K562 (cell line): ENCODE measurements at regions not wholly inside any gene's neighbourhood (a gene's known extent, or its start where the extent isn't known, plus 50 kb on each side); places are given as distances from the start of the nearest gene placed in this dataset.

ENCODE experiments used
- ATAC-seq: fragments of 200-7000 bp; cut with Tn5 transposase; 3 replicates; pipeline ENCODE4 v1.9.1; 2020; ENCODE audit warnings: moderate library complexity
- BruUV-seq: library from RNA; stranded (reverse); fragments of 400-500 nt; replicated peaks from 2 replicates; lab custom pipeline; 2021; lab: Mats Ljungman, UMichigan
- CTCF ChIA-PET: fragments of 300-600 bp; formaldehyde crosslinking; extraction: SDS; loops from one replicate; lab custom pipeline; 2021; ENCODE audit warnings: low intra/inter-chr PET ratio; lab: Yijun Ruan, JAX
- POLR2A ChIA-PET: fragments of 300-600, 350-650 bp; sonication (Branson Sonifier 250); formaldehyde crosslinking; extraction: SDS; loops from one replicate; lab custom pipeline; 2021; ENCODE audit warnings: antibody characterized with exemption, inconsistent platforms; lab: Yijun Ruan, JAX
- DNase-seq, 4 experiments: peaks; one replicate each; pipeline versions ENCODE4 v3.0.0 to v3.0.0-alpha.2; 2011 to 2018; ENCODE audit warnings: low spot score in 3 of 4, mixed read lengths in 3 of 4; ENCODE audit errors: extremely low read depth in 1 of 4
- FAIRE-seq: peaks from 2 replicates; lab custom pipeline; 2011; peaks lifted over from hg19 to GRCh38; lab: Jason Lieb, UNC
- H2AFZ ChIP-seq: 2 replicates; pipeline ENCODE4 v1.6.0; 2011; ENCODE audit warnings: low read depth, low read length, control low read depth, inconsistent platforms
- H3K27ac ChIP-seq: fragments of 200-600 bp; 3 replicates; pipeline ENCODE4 v1.8.0; 2011; ENCODE audit warnings: low read depth, mild to moderate bottlenecking, control low read depth, inconsistent platforms, low read length, moderate library complexity, mixed read lengths; ENCODE audit errors: extremely low read depth
- H3K27me3 ChIP-seq, 2 experiments: fragments of 300-600 bp in 1 of 2; 2 replicates in 1 of 2; 3 replicates in 1 of 2; pipeline versions ENCODE4 v1.6.0 to v1.8.0; 2011; ENCODE audit warnings: inconsistent platforms in 2 of 2, low read length in 2 of 2, mild to moderate bottlenecking in 1 of 2, mixed read lengths in 1 of 2, moderate library complexity in 1 of 2; ENCODE audit not compliant: control insufficient read depth in 2 of 2, insufficient read depth in 2 of 2
- H3K36me3 ChIP-seq: fragments of 300-600 bp; 3 replicates; pipeline ENCODE4 v1.8.0; 2011; ENCODE audit warnings: mild to moderate bottlenecking, low read length, inconsistent platforms; ENCODE audit not compliant: control insufficient read depth, insufficient read depth
- H3K4me1 ChIP-seq, 2 experiments: fragments of 200-600 bp in 1 of 2; replicated peaks in 1 of 2; 2 replicates in 1 of 2; 3 replicates in 1 of 2; pipeline versions ENCODE4 v1.5.1 to v1.8.0; 2011; ENCODE audit warnings: inconsistent platforms in 2 of 2, low read length in 2 of 2, mild to moderate bottlenecking in 1 of 2, mixed read lengths in 1 of 2, moderate library complexity in 1 of 2; ENCODE audit not compliant: control insufficient read depth in 2 of 2, insufficient read depth in 2 of 2
- H3K4me2 ChIP-seq: 2 replicates; pipeline ENCODE4 v1.6.1; 2011; ENCODE audit warnings: low read length, control low read depth, inconsistent platforms, mixed read lengths; ENCODE audit not compliant: insufficient read depth
- H3K4me3 ChIP-seq: fragments of 200-600 bp; sonication (generic), shearing (Covaris generic); 2 replicates; pipeline ENCODE4 v1.5.1; 2016; ENCODE audit warnings: control low read depth, inconsistent platforms
- H3K79me2 ChIP-seq: fragments of 200-600 bp; 3 replicates; pipeline ENCODE4 v1.8.0; 2011; ENCODE audit warnings: low read length, inconsistent platforms; ENCODE audit not compliant: control insufficient read depth, insufficient read depth
- H3K9ac ChIP-seq, 2 experiments: 2 replicates each; pipeline versions ENCODE4 v1.6.0 to v1.6.1; 2011; ENCODE audit warnings: low read depth in 2 of 2, low read length in 2 of 2, control low read depth in 1 of 2, inconsistent platforms in 1 of 2, mild to moderate bottlenecking in 1 of 2, mixed read lengths in 1 of 2; ENCODE audit not compliant: insufficient read depth in 1 of 2
- H3K9me1 ChIP-seq: one replicate; pipeline ENCODE4 v1.6.0; 2011; ENCODE audit warnings: inconsistent platforms, mild to moderate bottlenecking, low read length, moderate library complexity; ENCODE audit not compliant: control insufficient read depth, insufficient read depth
- H3K9me3 ChIP-seq: replicated peaks from 2 replicates; pipeline ENCODE4 v1.5.1; 2011; ENCODE audit warnings: low read depth, low read length, inconsistent platforms; ENCODE audit not compliant: control insufficient read depth, insufficient read depth
- H4K20me1 ChIP-seq: replicated peaks from 2 replicates; pipeline ENCODE4 v1.6.1; 2011; ENCODE audit warnings: low read length, inconsistent platforms, mixed read lengths; ENCODE audit not compliant: control insufficient read depth, insufficient read depth
- ETS2 ChIP-seq: IDR thresholded peaks from 2 replicates; pipeline ENCODE4 v1.6.1; 2016; ENCODE audit warnings: borderline replicate concordance, missing genetic modification characterization, mild to moderate bottlenecking, moderate library complexity, missing compliant biosample characterization; ENCODE audit not compliant: poor library complexity, severe bottlenecking
- RBM25 ChIP-seq: fragments of 200-400 bp; formaldehyde crosslinking; IDR thresholded peaks from 2 replicates; pipeline ENCODE4 v1.6.1; 2018; ENCODE audit warnings: low read length, low read depth, moderate library complexity; ENCODE audit not compliant: severe bottlenecking
- TAL1 ChIP-seq: fragments of 450-650 bp; IDR thresholded peaks from 2 replicates; pipeline ENCODE4 v1.6.1; 2016; ENCODE audit warnings: mild to moderate bottlenecking
- ZNF512 ChIP-seq: IDR thresholded peaks from 2 replicates; pipeline ENCODE4 v1.6.1; 2016; ENCODE audit warnings: missing genetic modification characterization, missing compliant biosample characterization
- ZSCAN32 ChIP-seq: fragments of 450-650 bp; formaldehyde crosslinking; IDR thresholded peaks from 2 replicates; pipeline ENCODE4 v1.4.0; 2020; ENCODE audit warnings: mild to moderate bottlenecking, moderate library complexity
- WGBS: fragments of 100-300 bp; shearing (Covaris generic); methylation state at CpG from one replicate; pipeline ENCODE4 v1.1.6; 2016; ENCODE audit warnings: low coverage, mixed read lengths; ENCODE audit not compliant: insufficient coverage; ENCODE audit errors: missing lambda C conversion rate; 5-methylcytosine and 5-hydroxymethylcytosine counted together
- in situ Hi-C: fragments of 300-500 bp; cut with MboI; formaldehyde crosslinking; loops from 4 replicates; pipeline ENCODE4 v1.15.0; 2018; ENCODE audit warnings: inconsistent platforms, mixed read lengths
- intact Hi-C: fragments of 100-400 bp; cut with micrococcal nuclease; formaldehyde crosslinking; loops from 2 replicates; pipeline ENCODE4 v1.14.2; 2022
- TF ChIP-seq, protein P1 (sequence below), 2 experiments: fragments of 450-650 bp; IDR thresholded peaks; 2 replicates each; pipeline ENCODE4 v1.6.1; 2016; ENCODE audit warnings: mild to moderate bottlenecking in 2 of 2, borderline replicate concordance in 1 of 2, low read depth in 1 of 2, moderate library complexity in 1 of 2

- Histone ChIP-seq H3K9me1 (no peaks in the 10 kb centered on the region), H3K9me3 (no peaks in the 10 kb centered on the region), H3K27ac (no peak overlapping the region), H3K9ac (no peak overlapping the region), H3K4me2 (no peak overlapping the region), H4K20me1 (no peaks in the 10 kb centered on the region), H2AFZ (no peak overlapping the region), H3K27me3 (no peaks in the 10 kb centered on the region), H3K4me1 (no peaks in the 10 kb centered on the region), H3K79me2 (no peaks in the 10 kb centered on the region), H3K36me3 (no peaks in the 10 kb centered on the region), H3K4me3 (no peak overlapping the region)
- in situ Hi-C loops (no loop called here), intact Hi-C loops (no loop called here)
- TF ChIP-seq TAL1 = no peak
- peak; percentile 9 for TF ChIP-seq RBM25
- no TSS peak for BruUV-seq
- ChIA-PET POLR2A (no interaction called here), CTCF (no interaction called here)
- DNase-seq (no peak), ATAC-seq (no peak), FAIRE-seq (no peak)
Observed at GRCh38 chr3:147324356-147324755, 82.0 kb downstream of the ZIC4 start.

GRCh38 chr3:147318900-147319299 lies 87.4 kb downstream of the ZIC4 start:
- no peak overlapping the region for H3K4me2 ChIP-seq
- BruUV-seq = no TSS peak
- ChIA-PET CTCF (no interaction called here), POLR2A (no interaction called here)
- no peaks in the 10 kb centered on the region for H3K36me3 ChIP-seq
- in situ Hi-C loops = no loop called here
- no peaks in the 10 kb centered on the region for H3K79me2 ChIP-seq
- no peaks in the 10 kb centered on the region for H4K20me1 ChIP-seq
- H3K9me3 ChIP-seq = no peaks in the 10 kb centered on the region
- DNase-seq (no peak), ATAC-seq (no peak), FAIRE-seq (no peak)
- H3K9ac ChIP-seq = no peak overlapping the region
- H3K9me1 ChIP-seq = no peaks in the 10 kb centered on the region
- no peak overlapping the region for H2AFZ ChIP-seq
- 5% methylated on average over 3 of the region's 3 CpGs for WGBS
- no peak overlapping the region for H3K4me3 ChIP-seq
- no peaks in the 10 kb centered on the region for H3K27me3 ChIP-seq
- intact Hi-C loops = no loop called here
- no peaks in the 10 kb centered on the region for H3K4me1 ChIP-seq
- no peak overlapping the region for H3K27ac ChIP-seq
- TF ChIP-seq, protein P1, sequence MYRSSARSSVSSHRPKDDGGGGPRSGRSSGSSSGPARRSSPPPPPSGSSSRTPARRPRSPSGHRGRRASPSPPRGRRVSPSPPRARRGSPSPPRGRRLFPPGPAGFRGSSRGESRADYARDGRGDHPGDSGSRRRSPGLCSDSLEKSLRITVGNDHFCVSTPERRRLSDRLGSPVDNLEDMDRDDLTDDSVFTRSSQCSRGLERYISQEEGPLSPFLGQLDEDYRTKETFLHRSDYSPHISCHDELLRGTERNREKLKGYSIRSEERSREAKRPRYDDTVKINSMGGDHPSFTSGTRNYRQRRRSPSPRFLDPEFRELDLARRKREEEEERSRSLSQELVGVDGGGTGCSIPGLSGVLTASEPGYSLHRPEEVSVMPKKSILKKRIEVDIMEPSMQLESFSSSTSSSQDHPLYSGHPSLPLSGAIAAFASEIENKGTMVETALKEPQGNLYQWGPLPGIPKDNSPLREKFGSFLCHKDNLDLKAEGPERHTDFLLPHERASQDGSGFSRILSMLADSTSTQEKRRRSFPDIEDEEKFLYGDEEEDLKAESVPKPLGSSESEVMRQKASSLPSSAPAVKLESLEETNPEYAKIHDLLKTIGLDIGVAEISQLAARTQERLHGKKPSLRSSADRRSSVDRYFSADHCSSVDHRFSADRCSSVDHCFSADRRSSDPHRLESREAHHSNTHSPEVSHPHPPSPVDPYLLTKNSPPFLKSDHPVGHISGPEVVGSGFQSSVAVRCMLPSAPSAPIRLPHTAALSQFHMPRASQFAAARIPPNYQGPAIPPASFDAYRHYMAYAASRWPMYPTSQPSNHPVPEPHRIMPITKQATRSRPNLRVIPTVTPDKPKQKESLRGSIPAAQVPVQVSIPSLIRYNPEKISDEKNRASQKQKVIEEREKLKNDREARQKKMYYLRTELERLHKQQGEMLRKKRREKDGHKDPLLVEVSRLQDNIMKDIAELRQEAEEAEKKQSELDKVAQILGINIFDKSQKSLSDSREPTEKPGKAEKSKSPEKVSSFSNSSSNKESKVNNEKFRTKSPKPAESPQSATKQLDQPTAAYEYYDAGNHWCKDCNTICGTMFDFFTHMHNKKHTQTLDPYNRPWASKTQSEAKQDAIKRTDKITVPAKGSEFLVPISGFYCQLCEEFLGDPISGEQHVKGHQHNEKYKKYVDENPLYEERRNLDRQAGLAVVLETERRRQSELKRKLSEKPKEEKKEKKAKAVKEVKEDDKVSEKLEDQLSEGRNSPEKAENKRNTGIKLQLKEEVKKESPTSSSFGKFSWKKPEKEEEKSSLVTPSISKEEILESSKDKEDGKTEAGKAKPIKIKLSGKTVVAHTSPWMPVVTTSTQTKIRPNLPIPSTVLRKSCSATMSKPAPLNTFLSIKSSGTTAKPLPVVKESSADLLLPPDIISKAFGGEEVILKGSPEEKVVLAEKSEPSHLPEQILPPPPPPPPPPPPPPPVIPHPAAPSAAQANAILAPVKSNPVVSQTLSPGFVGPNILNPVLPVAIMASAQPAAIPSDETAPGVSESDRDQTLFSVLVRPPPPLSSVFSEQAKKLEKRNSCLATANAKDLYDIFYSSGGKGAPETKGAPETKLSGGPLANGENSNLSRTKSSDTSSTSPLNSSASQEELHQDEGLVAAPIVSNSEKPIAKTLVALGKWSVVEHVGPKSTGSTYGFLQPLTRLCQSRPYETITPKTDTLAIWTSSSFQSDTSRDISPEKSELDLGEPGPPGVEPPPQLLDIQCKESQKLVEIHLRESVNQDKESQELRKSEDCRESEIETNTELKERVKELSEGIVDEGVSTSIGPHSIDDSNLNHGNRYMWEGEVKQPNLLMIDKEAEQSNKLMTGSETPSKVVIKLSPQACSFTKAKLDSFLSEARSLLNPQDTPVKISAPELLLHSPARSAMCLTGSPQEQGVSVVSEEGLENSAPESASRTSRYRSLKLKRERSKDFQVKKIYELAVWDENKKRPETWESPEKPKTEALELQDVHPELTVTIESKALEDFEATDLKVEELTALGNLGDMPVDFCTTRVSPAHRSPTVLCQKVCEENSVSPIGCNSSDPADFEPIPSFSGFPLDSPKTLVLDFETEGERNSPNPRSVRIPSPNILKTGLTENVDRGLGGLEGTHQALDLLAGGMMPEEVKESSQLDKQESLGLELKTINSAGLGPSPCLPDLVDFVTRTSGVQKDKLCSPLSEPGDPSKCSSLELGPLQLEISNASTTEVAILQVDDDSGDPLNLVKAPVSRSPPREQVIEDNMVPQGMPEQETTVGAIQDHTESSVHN (IDR thresholded peaks at IDR 0.05; ENCODE audit: borderline replicate concordance in 1 of 2, low read depth in 1 of 2) = no peak
- TF ChIP-seq ZNF512 (tag) = no peak
- no peak for TF ChIP-seq ZSCAN32 (CRISPR knock-in tag)
- TF ChIP-seq ETS2 = no peak
